ENCODE measurements at regions not wholly inside any gene's neighbourhood (a gene's known extent, or its start where the extent isn't known, plus 50 kb on each side); places are given as distances from the start of the nearest gene placed in this dataset.

- TF ChIP-seq REST (IDR thresholded peaks at IDR 0.05; ENCODE audit: low read depth), result no peak
- no peak for TF ChIP-seq YY1 (IDR thresholded peaks at IDR 0.05; ENCODE audit: low read depth)
- no peak for TF ChIP-seq CEBPB (IDR thresholded peaks at IDR 0.05)
- no peak for TF ChIP-seq RAD21 (IDR thresholded peaks at IDR 0.05; ENCODE audit: low read depth)
- no peak for TF ChIP-seq MAX (IDR thresholded peaks at IDR 0.05)
- TF ChIP-seq TEAD4 (IDR thresholded peaks at IDR 0.05), result no peak
- TF ChIP-seq TCF12 (IDR thresholded peaks at IDR 0.05; ENCODE audit: low read depth), result no peak
These were observed 178.7 kb downstream of the SPATA31D1 start for GRCh38 chr9:82167296-82167695.

GRCh38 chr9:82168585-82168984, 180.0 kb downstream of the SPATA31D1 start:
- TF ChIP-seq RAD21 (IDR thresholded peaks at IDR 0.05; ENCODE audit: low read depth), result no peak
- no peak for TF ChIP-seq NFIC (IDR thresholded peaks at IDR 0.05)
- no peak for TF ChIP-seq TAF1 (IDR thresholded peaks at IDR 0.05; ENCODE audit: low read depth)
- TF ChIP-seq CEBPB (IDR thresholded peaks at IDR 0.05), result no peak
- TF ChIP-seq REST (IDR thresholded peaks at IDR 0.05; ENCODE audit: low read depth), result no peak
- TF ChIP-seq USF1 (IDR thresholded peaks at IDR 0.05), result no peak
- no peak for TF ChIP-seq TCF12 (IDR thresholded peaks at IDR 0.05; ENCODE audit: low read depth)
- no peak for TF ChIP-seq TEAD4 (IDR thresholded peaks at IDR 0.05)
- no peak for TF ChIP-seq YY1 (IDR thresholded peaks at IDR 0.05; ENCODE audit: low read depth)
- TF ChIP-seq EGR1 (IDR thresholded peaks at IDR 0.05), result no peak
- TF ChIP-seq EP300 (IDR thresholded peaks at IDR 0.05; ENCODE audit: borderline replicate concordance), result no peak
- no peak for TF ChIP-seq MAX (IDR thresholded peaks at IDR 0.05)

GRCh38 chr9:82170866-82171265, 182.3 kb downstream of the SPATA31D1 start:
- TF ChIP-seq EP300 (IDR thresholded peaks at IDR 0.05; ENCODE audit: borderline replicate concordance) (no peak), TEAD4 (IDR thresholded peaks at IDR 0.05) (no peak), RAD21 (IDR thresholded peaks at IDR 0.05; ENCODE audit: low read depth) (no peak), TAF1 (IDR thresholded peaks at IDR 0.05; ENCODE audit: low read depth) (no peak), ZBTB7A (IDR thresholded peaks at IDR 0.05; ENCODE audit: low read depth) (no peak), REST (IDR thresholded peaks at IDR 0.05; ENCODE audit: low read depth) (no peak), CEBPB (IDR thresholded peaks at IDR 0.05) (no peak), MAX (IDR thresholded peaks at IDR 0.05) (no peak), EGR1 (IDR thresholded peaks at IDR 0.05) (no peak), NFIC (IDR thresholded peaks at IDR 0.05) (no peak)

GRCh38 chr9:82171271-82171670, 182.7 kb downstream of the SPATA31D1 start:
- TF ChIP-seq NFIC (IDR thresholded peaks at IDR 0.05), result no peak
- TF ChIP-seq EP300 (IDR thresholded peaks at IDR 0.05; ENCODE audit: borderline replicate concordance), result no peak

GRCh38 chr9:82180711-82181110, 192.1 kb downstream of the SPATA31D1 start:
- no peak for TF ChIP-seq EGR1 (IDR thresholded peaks at IDR 0.05)

- TF ChIP-seq REST (IDR thresholded peaks at IDR 0.05; ENCODE audit: low read depth), result no peak
- no peak for TF ChIP-seq EGR1 (IDR thresholded peaks at IDR 0.05)
- no peak for TF ChIP-seq TEAD4 (IDR thresholded peaks at IDR 0.05)
- no peak for TF ChIP-seq CEBPB (IDR thresholded peaks at IDR 0.05)
- TF ChIP-seq TCF12 (IDR thresholded peaks at IDR 0.05; ENCODE audit: low read depth), result no peak
- TF ChIP-seq TAF1 (IDR thresholded peaks at IDR 0.05; ENCODE audit: low read depth), result no peak
- TF ChIP-seq NFIC (IDR thresholded peaks at IDR 0.05), result no peak
- no peak for TF ChIP-seq RAD21 (IDR thresholded peaks at IDR 0.05; ENCODE audit: low read depth)
- TF ChIP-seq YY1 (IDR thresholded peaks at IDR 0.05; ENCODE audit: low read depth), result no peak
- no peak for TF ChIP-seq MAX (IDR thresholded peaks at IDR 0.05)
- no peak for TF ChIP-seq EP300 (IDR thresholded peaks at IDR 0.05; ENCODE audit: borderline replicate concordance)
These were observed 194.7 kb downstream of the SPATA31D1 start for GRCh38 chr9:82183181-82183860.

Measured in Ishikawa (cell line).